K562 (cell line): ENCODE measurements at regions not wholly inside any gene's neighbourhood (a gene's known extent, or its start where the extent isn't known, plus 50 kb on each side); places are given as distances from the start of the nearest gene placed in this dataset.

Experiments used
- ARHGAP35 ChIP-seq: fragments of 450-650 bp; IDR thresholded peaks from 2 replicates; pipeline ENCODE4 v1.6.1; 2018; ENCODE audit not compliant: partially characterized antibody
- ARID1B ChIP-seq: fragments of 450-650 bp; IDR thresholded peaks from 2 replicates; pipeline ENCODE4 v1.6.1; 2016; ENCODE audit warnings: antibody characterized with exemption, mild to moderate bottlenecking, inconsistent platforms
- CTCF ChIP-seq, 3 experiments: IDR thresholded peaks in 2 of 3; conservative IDR thresholded peaks in 1 of 3; 2 replicates each; pipeline ENCODE4 v1.5.1; 2011 to 2012; ENCODE audit warnings: low read length in 3 of 3, mild to moderate bottlenecking in 3 of 3, control low read depth in 2 of 3, improper control_type of control experiment in 1 of 3, inconsistent platforms in 1 of 3, low read depth in 1 of 3, mixed read lengths in 1 of 3, moderate library complexity in 1 of 3; ENCODE audit not compliant: insufficient read depth in 2 of 3
- DEAF1 ChIP-seq: fragments of 450-650 bp; formaldehyde crosslinking; IDR thresholded peaks from 2 replicates; pipeline ENCODE4 v1.4.0; 2020; ENCODE audit warnings: mild to moderate bottlenecking, moderate library complexity
- GABPB2 ChIP-seq: fragments of 250-450 bp; sonication (Bioruptor Pico); conservative IDR thresholded peaks from 2 replicates; pipeline ENCODE4 v1.5.1; 2021; ENCODE audit warnings: mild to moderate bottlenecking
- HCFC1 ChIP-seq: IDR thresholded peaks from 2 replicates; pipeline ENCODE4 v1.6.1; 2012; ENCODE audit warnings: low read depth, low read length, improper control_type of control experiment
- HDAC2 ChIP-seq: fragments of 450-650 bp; IDR thresholded peaks from 2 replicates; pipeline ENCODE4 v1.6.1; 2016; ENCODE audit warnings: mild to moderate bottlenecking
- IRF2 ChIP-seq: sonication (generic); formaldehyde crosslinking; IDR thresholded peaks from 2 replicates; pipeline ENCODE4 v1.8.1; 2022; ENCODE audit warnings: mild to moderate bottlenecking, missing genetic modification reagents
- MEF2D ChIP-seq: conservative IDR thresholded peaks from 2 replicates; pipeline ENCODE4 v1.6.1; 2016; ENCODE audit warnings: low read depth, missing genetic modification characterization, missing compliant biosample characterization
- NEUROD1 ChIP-seq: fragments of 150-350 bp; IDR thresholded peaks from 2 replicates; pipeline ENCODE4 v1.6.1; 2014; ENCODE audit warnings: borderline replicate concordance, low read length, low read depth; ENCODE audit not compliant: partially characterized antibody
- NFRKB ChIP-seq: fragments of 450-650 bp; IDR thresholded peaks from 2 replicates; pipeline ENCODE4 v1.6.1; 2016; ENCODE audit warnings: low read depth
- NKRF ChIP-seq: fragments of 450-650 bp; IDR thresholded peaks from 2 replicates; pipeline ENCODE4 v1.6.1; 2016; ENCODE audit warnings: borderline replicate concordance
- PRMT5 ChIP-seq: sonication (generic); formaldehyde crosslinking; IDR thresholded peaks from 2 replicates; pipeline ENCODE4 v1.5.0; 2020; ENCODE audit warnings: missing genetic modification reagents
- SMARCA4 ChIP-seq: fragments of 450-650 bp; IDR thresholded peaks from 2 replicates; pipeline ENCODE4 v1.6.1; 2016
- SMARCE1 ChIP-seq: fragments of 450-650 bp; IDR thresholded peaks from 2 replicates; pipeline ENCODE4 v1.7.1; 2016; ENCODE audit warnings: mild to moderate bottlenecking
- SNIP1 ChIP-seq: fragments of 450-650 bp; IDR thresholded peaks from 2 replicates; pipeline ENCODE4 v1.7.1; 2017; ENCODE audit warnings: low read depth, mild to moderate bottlenecking
- TAF9B ChIP-seq: fragments of 450-650 bp; IDR thresholded peaks from 2 replicates; pipeline ENCODE4 v1.6.1; 2018; ENCODE audit warnings: mild to moderate bottlenecking; ENCODE audit not compliant: partially characterized antibody
- TAL1 ChIP-seq: fragments of 450-650 bp; IDR thresholded peaks from 2 replicates; pipeline ENCODE4 v1.6.1; 2016; ENCODE audit warnings: mild to moderate bottlenecking
- TFE3 ChIP-seq: fragments of 450-650 bp; formaldehyde crosslinking; IDR thresholded peaks from 2 replicates; pipeline ENCODE4 v1.4.0; 2020; ENCODE audit warnings: mild to moderate bottlenecking, mixed read lengths
- THRAP3 ChIP-seq: fragments of 450-650 bp; IDR thresholded peaks from 2 replicates; pipeline ENCODE4 v1.6.1; 2016; ENCODE audit warnings: mild to moderate bottlenecking, inconsistent platforms, borderline replicate concordance
- ZNF197 ChIP-seq: fragments of 200-800 bp; sonication (Bioruptor generic); IDR thresholded peaks from 2 replicates; pipeline ENCODE4 v1.6.1; 2016; ENCODE audit warnings: low read depth, missing genetic modification characterization, missing compliant biosample characterization
- ZNF551 ChIP-seq: fragments of 250-450 bp; sonication (Bioruptor Pico); IDR thresholded peaks from 2 replicates; pipeline ENCODE4 v1.5.0; 2021; ENCODE audit warnings: mild to moderate bottlenecking, moderate library complexity
- ZNF76 ChIP-seq: fragments of 250-450 bp; sonication (Bioruptor Pico); IDR thresholded peaks from 2 replicates; pipeline ENCODE4 v1.4.0; 2020; ENCODE audit warnings: mild to moderate bottlenecking, moderate library complexity, borderline replicate concordance

GRCh38 chr1:65527707-65528503 lies 107.4 kb downstream of the LEPR start (continued):
- TF ChIP-seq NKRF (no peak), PRMT5 (CRISPR knock-in tag) (no peak), TAF9B (peak; percentile 12), CTCF (IDR thresholded peaks at IDR 0.05 in 2 of 3, conservative IDR thresholded peaks at IDR 0.05 in 1 of 3; ENCODE audit: insufficient read depth in 2 of 3, low read depth in 1 of 3, low read length in 3 of 3) (peak in 2 of 3 experiments; percentile 43 to 50; a peak in 4 of 6 replicates), HCFC1 (no peak), NEUROD1 (no peak), SMARCE1 (0 out of 2 replicates have a peak, but pooled peaks have one; percentile 19), SNIP1 (no peak), DEAF1 (no peak), TFE3 (no peak), SMARCA4 (peak; percentile 49), MEF2D (tag) (0 out of 2 replicates have a peak, but pooled peaks have one; percentile 30), ZNF551 (no peak), ZNF197 (CRISPR knock-in tag) (no peak), ARID1B (peak; percentile 48), ZNF76 (CRISPR knock-in tag) (no peak), NFRKB (peak; percentile 42; the same call in 1 of the 2 replicates), HDAC2 (0 out of 2 replicates have a peak, but pooled peaks have one; percentile 13), ARHGAP35 (no peak), GABPB2 (CRISPR knock-in tag) (no peak), TAL1 (peak; percentile 11; the same call in 1 of the 2 replicates), IRF2 (CRISPR knock-in tag) (no peak), THRAP3 (0 out of 2 replicates have a peak, but pooled peaks have one; percentile 14)
